LoVo (cell line): ENCODE measurements at regions not wholly inside any gene's neighbourhood (a gene's known extent, or its start where the extent isn't known, plus 50 kb on each side); places are given as distances from the start of the nearest gene placed in this dataset.

ENCODE experiments used
- DNase-seq: peaks from one replicate; pipeline ENCODE4 v3.0.0-alpha.2; 2016; ENCODE audit warnings: low spot score

- DNase-seq = no peak
Observed at GRCh38 chr2:79453918-79454317, 58.9 kb upstream of the CTNNA2 start.

- no peak for DNase-seq
Observed at GRCh38 chr2:79452651-79453050, 60.2 kb upstream of the CTNNA2 start.

GRCh38 chr2:79447463-79447862, 65.4 kb upstream of the CTNNA2 start:
- DNase-seq = no peak

GRCh38 chr2:79446313-79446712, 66.5 kb upstream of the CTNNA2 start:
- DNase-seq = no peak

- peak; percentile 20 for DNase-seq
Observed at GRCh38 chr2:79437433-79438267, 75.2 kb upstream of the CTNNA2 start.

- DNase-seq = no peak
Observed at GRCh38 chr2:79434362-79434761, 78.5 kb upstream of the CTNNA2 start.

- no peak for DNase-seq
Observed at GRCh38 chr2:79432731-79433146, 80.1 kb upstream of the CTNNA2 start.

GRCh38 chr2:79428745-79429144, 84.1 kb upstream of the CTNNA2 start:
- no peak for DNase-seq

GRCh38 chr2:79414690-79415089, 98.2 kb upstream of the CTNNA2 start:
- no peak for DNase-seq

- DNase-seq = no peak
Observed at GRCh38 chr2:79394485-79394859, 118.4 kb upstream of the CTNNA2 start.

- no peak for DNase-seq
Observed at GRCh38 chr2:79393806-79394484, 118.9 kb upstream of the CTNNA2 start.

GRCh38 chr2:79393107-79393685, 119.7 kb upstream of the CTNNA2 start:
- DNase-seq = no peak

GRCh38 chr2:79389481-79389880, 123.4 kb upstream of the CTNNA2 start:
- no peak for DNase-seq

- no peak for DNase-seq
Observed at GRCh38 chr2:79388024-79388423, 124.8 kb upstream of the CTNNA2 start.

- no peak for DNase-seq
Observed at GRCh38 chr2:79387431-79387830, 125.4 kb upstream of the CTNNA2 start.

- no peak for DNase-seq
Observed at GRCh38 chr2:79383681-79384080, 129.2 kb upstream of the CTNNA2 start.

GRCh38 chr2:79375817-79376216, 137.0 kb upstream of the CTNNA2 start:
- DNase-seq = no peak

GRCh38 chr2:79373358-79374130, 139.3 kb upstream of the CTNNA2 start:
- no peak for DNase-seq

GRCh38 chr2:79370976-79371538, 141.8 kb upstream of the CTNNA2 start:
- no peak for DNase-seq

- no peak for DNase-seq
Observed at GRCh38 chr2:79369127-79369526, 143.7 kb upstream of the CTNNA2 start.

- no peak for DNase-seq
Observed at GRCh38 chr2:79368116-79368630, 144.7 kb upstream of the CTNNA2 start.

- DNase-seq = no peak
Observed at GRCh38 chr2:79359419-79359818, 153.4 kb upstream of the CTNNA2 start.
